Sigmoid colon (tissue), 6 donors: ENCODE measurements at regions not wholly inside any gene's neighbourhood (a gene's known extent, or its start where the extent isn't known, plus 50 kb on each side); places are given as distances from the start of the nearest gene placed in this dataset.

Source experiments
- DNase-seq: peaks from one replicate; pipeline ENCODE4 v3.0.0-alpha.2; 2019
- H3K27ac ChIP-seq, 4 donors: fragments of 200-600 bp; sonication (generic); one replicate each; pipeline ENCODE4 v1.5.1; 2016 to 2019; ENCODE audit warnings: mild to moderate bottlenecking in 1 of 4
- H3K27me3 ChIP-seq, 3 donors: fragments of 200-600 bp; sonication (generic); one replicate each; pipeline ENCODE4 v1.5.1; 2019; ENCODE audit warnings: mild to moderate bottlenecking in 1 of 3
- H3K36me3 ChIP-seq, 4 donors: fragments of 200-600 bp; sonication (generic); one replicate each; pipeline ENCODE4 v1.5.1; 2016 to 2019
- H3K4me1 ChIP-seq, 4 donors: fragments of 200-600 bp; sonication (generic); one replicate each; pipeline ENCODE4 v1.5.1; 2017 to 2019
- H3K4me3 ChIP-seq, 4 donors: fragments of 200-600 bp; sonication (generic); one replicate each; pipeline ENCODE4 v1.5.1; 2017 to 2019; ENCODE audit warnings: mild to moderate bottlenecking in 2 of 4, moderate library complexity in 1 of 4
- H3K9me3 ChIP-seq, 4 donors: fragments of 200-600 bp in 3 of 4; sonication (generic) in 3 of 4; one replicate each; pipeline versions ENCODE4 v1.5.1 to v1.6.1; 2013 to 2019
- EP300 ChIP-seq, 4 donors: sonication (generic); formaldehyde crosslinking; IDR thresholded peaks; one replicate each; pipeline ENCODE4 v1.6.1; 2017; ENCODE audit warnings: antibody characterized with exemption in 4 of 4
- POLR2A ChIP-seq, 2 donors: fragments of 450-650 bp; IDR thresholded peaks; one replicate each; pipeline ENCODE4 v1.6.1; 2016; ENCODE audit warnings: antibody characterized with exemption in 2 of 2, mild to moderate bottlenecking in 2 of 2, moderate library complexity in 2 of 2
- POLR2AphosphoS5 ChIP-seq, 4 donors: sonication (generic); formaldehyde crosslinking; IDR thresholded peaks; one replicate each; pipeline ENCODE4 v1.6.1; 2017; ENCODE audit warnings: antibody characterized with exemption in 4 of 4
- WGBS, 2 donors: extraction: QIAGEN DNeasy Blood & Tissue Kit; methylation state at CpG; one replicate each; pipeline ENCODE4 v1.1.7; 2013; 5-methylcytosine and 5-hydroxymethylcytosine counted together
- intact Hi-C: fragments of 100-400 bp; cut with DNase I; formaldehyde crosslinking; loops from one replicate; pipeline ENCODE4 v1.15.1; 2023
- TF ChIP-seq, protein P1 (sequence below), 4 experiments: fragments of 450-650 bp in 3 of 4; fragments of 200-600 bp in 1 of 4; IDR thresholded peaks; one replicate each; pipeline ENCODE4 v1.5.1; 2016 to 2019; ENCODE audit warnings: antibody characterized with exemption in 4 of 4, mild to moderate bottlenecking in 3 of 4, moderate library complexity in 2 of 4
- donor health status: healthy with polysubstance abuse.
- donor health status: healthy.

- Histone ChIP-seq H3K4me3 (no peak overlapping the region), H3K27ac (peak overlapping the region in 1 of 4 donors; percentile 27), H3K27me3 (no peaks in the 10 kb centered on the region), H3K4me1 (peaks cover 0 to 48% (median 30%) of the 10 kb centered on the region in 4 donors), H3K36me3 (no peaks in the 10 kb centered on the region), H3K9me3 (no peaks in the 10 kb centered on the region)
- intact Hi-C loops: no loop called here
- 20 to 66% methylated on average over 7 of the region's 7 CpGs for WGBS, 2 donors
- DNase-seq: no peak
- TF ChIP-seq POLR2AphosphoS5 (IDR thresholded peaks at IDR 0.05): no peak
- TF ChIP-seq, protein P1, sequence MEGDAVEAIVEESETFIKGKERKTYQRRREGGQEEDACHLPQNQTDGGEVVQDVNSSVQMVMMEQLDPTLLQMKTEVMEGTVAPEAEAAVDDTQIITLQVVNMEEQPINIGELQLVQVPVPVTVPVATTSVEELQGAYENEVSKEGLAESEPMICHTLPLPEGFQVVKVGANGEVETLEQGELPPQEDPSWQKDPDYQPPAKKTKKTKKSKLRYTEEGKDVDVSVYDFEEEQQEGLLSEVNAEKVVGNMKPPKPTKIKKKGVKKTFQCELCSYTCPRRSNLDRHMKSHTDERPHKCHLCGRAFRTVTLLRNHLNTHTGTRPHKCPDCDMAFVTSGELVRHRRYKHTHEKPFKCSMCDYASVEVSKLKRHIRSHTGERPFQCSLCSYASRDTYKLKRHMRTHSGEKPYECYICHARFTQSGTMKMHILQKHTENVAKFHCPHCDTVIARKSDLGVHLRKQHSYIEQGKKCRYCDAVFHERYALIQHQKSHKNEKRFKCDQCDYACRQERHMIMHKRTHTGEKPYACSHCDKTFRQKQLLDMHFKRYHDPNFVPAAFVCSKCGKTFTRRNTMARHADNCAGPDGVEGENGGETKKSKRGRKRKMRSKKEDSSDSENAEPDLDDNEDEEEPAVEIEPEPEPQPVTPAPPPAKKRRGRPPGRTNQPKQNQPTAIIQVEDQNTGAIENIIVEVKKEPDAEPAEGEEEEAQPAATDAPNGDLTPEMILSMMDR (IDR thresholded peaks at IDR 0.05): no peak
- TF ChIP-seq EP300 (IDR thresholded peaks at IDR 0.05): no peak
- no peak for TF ChIP-seq POLR2A (IDR thresholded peaks at IDR 0.05)
These were observed 147.2 kb upstream of the RBPJ start for GRCh38 chr4:26173619-26174018.

DNA sequence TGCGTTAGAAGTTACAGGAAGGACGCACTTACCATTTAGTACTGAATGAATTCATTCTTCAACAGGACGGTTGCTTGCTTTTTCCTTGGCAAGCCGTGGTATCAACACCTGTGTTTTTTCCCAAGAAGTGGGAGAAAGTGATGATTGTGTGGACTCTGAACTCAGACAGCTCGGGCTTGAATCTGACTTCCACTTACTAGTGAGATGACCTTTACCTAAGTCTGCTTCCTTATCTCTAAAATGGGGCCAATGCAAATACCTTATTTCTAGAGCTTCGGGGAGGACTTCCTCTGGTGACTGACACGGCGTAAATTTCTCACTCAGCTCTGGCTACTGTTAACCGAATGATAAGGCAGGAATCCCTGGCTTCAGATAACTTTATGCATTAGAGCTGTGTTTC, 146.8 kb upstream of the RBPJ start:
- Histone ChIP-seq H3K27ac (peak overlapping the region in 1 of 4 donors; percentile 27), H3K4me3 (no peak overlapping the region), H3K27me3 (no peaks in the 10 kb centered on the region), H3K36me3 (no peaks in the 10 kb centered on the region), H3K4me1 (peaks cover 0 to 48% (median 30%) of the 10 kb centered on the region in 4 donors), H3K9me3 (no peaks in the 10 kb centered on the region)
- WGBS, 2 donors: 14 to 53% methylated on average over 9 of the region's 9 CpGs
- DNase-seq: no peak
- TF ChIP-seq POLR2AphosphoS5 (IDR thresholded peaks at IDR 0.05) (no peak), EP300 (IDR thresholded peaks at IDR 0.05) (no peak)
- TF ChIP-seq, protein P1 (IDR thresholded peaks at IDR 0.05): no peak
- intact Hi-C loops: no loop called here

- WGBS, 2 donors: 85 to 87% methylated on average over 13 of the region's 13 CpGs
- no peaks in the 10 kb centered on the region for H3K27me3 ChIP-seq
- H3K27ac ChIP-seq: peak overlapping the region in 3 of 4 donors; percentile 45 to 76 (median 76)
- H3K4me1 ChIP-seq: peaks cover 0 to 48% (median 30%) of the 10 kb centered on the region in 4 donors
- no peak for TF ChIP-seq EP300 (IDR thresholded peaks at IDR 0.05)
- no peak for DNase-seq
- no peaks in the 10 kb centered on the region for H3K36me3 ChIP-seq
- intact Hi-C loops: no loop called here
- H3K4me3 ChIP-seq: no peak overlapping the region
- no peaks in the 10 kb centered on the region for H3K9me3 ChIP-seq
These were observed 145.6 kb upstream of the RBPJ start for GRCh38 chr4:26175006-26175786.

GRCh38 chr4:26175905-26176470, 144.8 kb upstream of the RBPJ start:
- Histone ChIP-seq H3K4me3 (no peak overlapping the region), H3K9me3 (no peaks in the 10 kb centered on the region), H3K4me1 (peaks cover 0 to 48% (median 30%) of the 10 kb centered on the region in 4 donors), H3K27ac (peak overlapping the region in 3 of 4 donors; percentile 45 to 76 (median 76)), H3K36me3 (no peaks in the 10 kb centered on the region), H3K27me3 (no peaks in the 10 kb centered on the region)
- no peak for TF ChIP-seq POLR2AphosphoS5 (IDR thresholded peaks at IDR 0.05)
- no peak for TF ChIP-seq POLR2A (IDR thresholded peaks at IDR 0.05)
- TF ChIP-seq EP300 (IDR thresholded peaks at IDR 0.05): no peak
- TF ChIP-seq, protein P1 (IDR thresholded peaks at IDR 0.05): no peak
- no peak for DNase-seq
- 91% methylated on average over 4 of the region's 4 CpGs for WGBS, 2 donors
- intact Hi-C loops: no loop called here

GRCh38 chr4:26176598-26177149, 144.1 kb upstream of the RBPJ start:
- H3K27ac ChIP-seq: peak overlapping the region in 3 of 4 donors; percentile 45 to 76 (median 76)
- H3K36me3 ChIP-seq: no peaks in the 10 kb centered on the region
- no peaks in the 10 kb centered on the region for H3K27me3 ChIP-seq
- H3K9me3 ChIP-seq: no peaks in the 10 kb centered on the region
- peaks cover 0 to 43% (median 26%) of the 10 kb centered on the region in 4 donors for H3K4me1 ChIP-seq
- intact Hi-C loops: no loop called here
- H3K4me3 ChIP-seq: no peak overlapping the region
- 86 to 87% methylated on average over 8 of the region's 8 CpGs for WGBS, 2 donors
- DNase-seq: no peak
- TF ChIP-seq POLR2AphosphoS5 (IDR thresholded peaks at IDR 0.05): peak; percentile 13 to 91 (median 76)
- TF ChIP-seq EP300 (IDR thresholded peaks at IDR 0.05): peak in 3 of 4 donors; percentile 41 to 87 (median 76)
- TF ChIP-seq, protein P1 (IDR thresholded peaks at IDR 0.05): no peak
- TF ChIP-seq POLR2A (IDR thresholded peaks at IDR 0.05): no peak
